PC-9 (cell line): ENCODE measurements at regions not wholly inside any gene's neighbourhood (a gene's known extent, or its start where the extent isn't known, plus 50 kb on each side); places are given as distances from the start of the nearest gene placed in this dataset.
"Not testable (repeated sequence)": the region's sequence is repeated elsewhere in the genome, so short reads cannot be mapped to it uniquely, and the experiment has no call there.

Experiments used
- BruUV-seq: library from RNA; stranded (reverse); fragments of 400-500 nt; replicated peaks from 2 replicates; lab custom pipeline; 2021; lab: Mats Ljungman, UMichigan
- CTCF ChIA-PET: fragments of 300-600 bp; sonication (Branson Sonifier 250); formaldehyde crosslinking; loops from one replicate; lab custom pipeline; 2022; ENCODE audit warnings: antibody characterized with exemption; lab: Charles Lee
- POLR2A ChIA-PET: fragments of 300-600 bp; sonication (Branson Sonifier 250); formaldehyde crosslinking; loops from one replicate; lab custom pipeline; 2022; ENCODE audit warnings: antibody characterized with exemption; ENCODE audit not compliant: unreplicated experiment; lab: Charles Lee
- DNase-seq, 2 experiments: peaks; one replicate each; pipeline versions ENCODE4 v3.0.0 to v3.0.0-alpha.2; 2015 to 2022; ENCODE audit warnings: mixed read lengths in 1 of 2
- H2AFZ ChIP-seq: fragments of 200-600 bp; sonication (generic); 2 replicates; pipeline ENCODE4 v1.8.1; 2017; ENCODE audit warnings: antibody characterized with exemption
- H3F3A ChIP-seq: fragments of 200-600 bp; sonication (generic); 2 replicates; pipeline ENCODE4 v1.8.1; 2017; ENCODE audit warnings: antibody characterized with exemption, mild to moderate bottlenecking, low read depth; ENCODE audit not compliant: insufficient read depth
- H3K27ac ChIP-seq: fragments of 200-600 bp; sonication (generic); 2 replicates; pipeline ENCODE4 v1.6.1; 2016; ENCODE audit warnings: mixed run types
- H3K27me3 ChIP-seq: fragments of 200-600 bp; sonication (generic); 2 replicates; pipeline ENCODE4 v1.6.1; 2016; ENCODE audit warnings: low read depth, mixed run types; ENCODE audit not compliant: insufficient read depth
- H3K36me3 ChIP-seq: fragments of 200-600 bp; sonication (generic); 2 replicates; pipeline ENCODE4 v1.6.1; 2016; ENCODE audit warnings: low read depth, mixed run types
- H3K4me1 ChIP-seq: fragments of 200-600 bp; sonication (generic); replicated peaks from 2 replicates; pipeline ENCODE4 v1.6.1; 2016; ENCODE audit warnings: mixed run types; ENCODE audit not compliant: insufficient read depth
- H3K4me2 ChIP-seq: fragments of 200-600 bp; sonication (generic); 2 replicates; pipeline ENCODE4 v1.6.1; 2017; ENCODE audit warnings: mixed run types
- H3K4me3 ChIP-seq: fragments of 200-600 bp; sonication (generic); 2 replicates; pipeline ENCODE4 v1.6.1; 2016; ENCODE audit warnings: mixed run types
- H3K79me2 ChIP-seq: fragments of 200-600 bp; sonication (generic); 2 replicates; pipeline ENCODE4 v1.6.1; 2017; ENCODE audit warnings: low read depth, mixed run types
- H3K9me2 ChIP-seq: fragments of 200-600 bp; sonication (generic); 2 replicates; pipeline ENCODE4 v1.8.1; 2017; ENCODE audit warnings: mild to moderate bottlenecking; ENCODE audit not compliant: insufficient read depth
- H3K9me3 ChIP-seq: fragments of 200-600 bp; sonication (generic); 2 replicates; pipeline ENCODE4 v1.8.1; 2016; ENCODE audit warnings: low read depth; ENCODE audit not compliant: insufficient read depth
- H4K20me1 ChIP-seq: fragments of 200-600 bp; sonication (generic); 2 replicates; pipeline ENCODE4 v1.8.1; 2017; ENCODE audit not compliant: insufficient read depth
- EZH2 ChIP-seq: fragments of 200-600 bp; sonication (generic); IDR thresholded peaks from 2 replicates; pipeline ENCODE4 v1.8.0; 2017; ENCODE audit warnings: antibody characterized with exemption, low read depth
- intact Hi-C: fragments of 100-400 bp; cut with micrococcal nuclease; formaldehyde crosslinking; loops from one replicate; pipeline ENCODE4 v1.10.0; 2022; ENCODE audit not compliant: unreplicated experiment
- TF ChIP-seq, protein P1 (sequence below): fragments of 200-600 bp; sonication (generic); conservative IDR thresholded peaks from 2 replicates; pipeline ENCODE4 v1.6.1; 2017; ENCODE audit warnings: mixed run types, antibody characterized with exemption, mild to moderate bottlenecking, moderate library complexity

DNA sequence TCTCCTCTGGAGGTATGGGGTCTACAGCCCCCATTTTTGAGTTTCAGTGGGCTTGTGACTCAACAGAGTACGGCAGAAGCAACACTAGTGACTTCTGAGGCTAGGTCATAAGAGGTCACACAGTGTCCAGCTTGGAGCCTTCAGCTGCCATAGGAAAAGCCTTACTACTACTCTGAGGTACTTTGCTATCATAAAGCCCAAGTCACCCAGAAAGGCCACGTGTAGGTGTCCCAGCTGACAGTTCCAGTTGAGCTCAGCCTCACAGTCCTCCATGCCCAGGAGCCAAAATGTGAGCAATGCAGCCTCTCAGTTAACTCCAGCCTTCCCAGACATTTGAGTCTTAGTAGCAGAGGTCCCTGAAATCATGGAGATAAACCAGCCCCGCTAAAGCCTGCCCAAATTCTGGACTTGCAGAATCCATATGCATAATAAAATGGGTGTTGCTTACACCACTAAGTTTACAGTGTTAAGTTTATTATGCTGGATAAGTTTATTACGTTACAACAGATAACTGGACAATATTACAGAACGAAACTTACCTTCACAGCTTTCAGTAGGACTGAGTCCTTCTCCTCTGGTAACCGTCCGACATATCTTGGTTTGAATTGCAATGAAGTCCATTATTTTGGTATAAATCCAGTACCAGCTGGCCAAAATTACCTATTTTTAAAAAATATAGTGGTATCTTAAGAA, 181.1 kb downstream of the AVL9 start:
- H4K20me1 ChIP-seq: no peaks in the 10 kb centered on the region
- H3K4me2 ChIP-seq: no peak overlapping the region
- no peak overlapping the region for H3K4me3 ChIP-seq
- H2AFZ ChIP-seq: no peak overlapping the region
- no peak overlapping the region for H3K27ac ChIP-seq
- peaks cover 20% of the 10 kb centered on the region for H3F3A ChIP-seq
- intact Hi-C loops: no loop called here
- H3K27me3 ChIP-seq: no peaks in the 10 kb centered on the region
- ChIA-PET POLR2A (no interaction called here), CTCF (no interaction called here)
- H3K4me1 ChIP-seq: peaks cover 47% of the 10 kb centered on the region
- H3K9me3 ChIP-seq: no peaks in the 10 kb centered on the region
- DNase-seq: no peak
- no TSS peak for BruUV-seq
- H3K9me2 ChIP-seq: no peaks in the 10 kb centered on the region
- 0 out of 2 replicates have a peak, but pooled peaks cover 3% of the 10 kb centered on the region for H3K36me3 ChIP-seq
- TF ChIP-seq, protein P1, sequence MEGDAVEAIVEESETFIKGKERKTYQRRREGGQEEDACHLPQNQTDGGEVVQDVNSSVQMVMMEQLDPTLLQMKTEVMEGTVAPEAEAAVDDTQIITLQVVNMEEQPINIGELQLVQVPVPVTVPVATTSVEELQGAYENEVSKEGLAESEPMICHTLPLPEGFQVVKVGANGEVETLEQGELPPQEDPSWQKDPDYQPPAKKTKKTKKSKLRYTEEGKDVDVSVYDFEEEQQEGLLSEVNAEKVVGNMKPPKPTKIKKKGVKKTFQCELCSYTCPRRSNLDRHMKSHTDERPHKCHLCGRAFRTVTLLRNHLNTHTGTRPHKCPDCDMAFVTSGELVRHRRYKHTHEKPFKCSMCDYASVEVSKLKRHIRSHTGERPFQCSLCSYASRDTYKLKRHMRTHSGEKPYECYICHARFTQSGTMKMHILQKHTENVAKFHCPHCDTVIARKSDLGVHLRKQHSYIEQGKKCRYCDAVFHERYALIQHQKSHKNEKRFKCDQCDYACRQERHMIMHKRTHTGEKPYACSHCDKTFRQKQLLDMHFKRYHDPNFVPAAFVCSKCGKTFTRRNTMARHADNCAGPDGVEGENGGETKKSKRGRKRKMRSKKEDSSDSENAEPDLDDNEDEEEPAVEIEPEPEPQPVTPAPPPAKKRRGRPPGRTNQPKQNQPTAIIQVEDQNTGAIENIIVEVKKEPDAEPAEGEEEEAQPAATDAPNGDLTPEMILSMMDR: no peak
- H3K79me2 ChIP-seq: no peaks in the 10 kb centered on the region

DNA sequence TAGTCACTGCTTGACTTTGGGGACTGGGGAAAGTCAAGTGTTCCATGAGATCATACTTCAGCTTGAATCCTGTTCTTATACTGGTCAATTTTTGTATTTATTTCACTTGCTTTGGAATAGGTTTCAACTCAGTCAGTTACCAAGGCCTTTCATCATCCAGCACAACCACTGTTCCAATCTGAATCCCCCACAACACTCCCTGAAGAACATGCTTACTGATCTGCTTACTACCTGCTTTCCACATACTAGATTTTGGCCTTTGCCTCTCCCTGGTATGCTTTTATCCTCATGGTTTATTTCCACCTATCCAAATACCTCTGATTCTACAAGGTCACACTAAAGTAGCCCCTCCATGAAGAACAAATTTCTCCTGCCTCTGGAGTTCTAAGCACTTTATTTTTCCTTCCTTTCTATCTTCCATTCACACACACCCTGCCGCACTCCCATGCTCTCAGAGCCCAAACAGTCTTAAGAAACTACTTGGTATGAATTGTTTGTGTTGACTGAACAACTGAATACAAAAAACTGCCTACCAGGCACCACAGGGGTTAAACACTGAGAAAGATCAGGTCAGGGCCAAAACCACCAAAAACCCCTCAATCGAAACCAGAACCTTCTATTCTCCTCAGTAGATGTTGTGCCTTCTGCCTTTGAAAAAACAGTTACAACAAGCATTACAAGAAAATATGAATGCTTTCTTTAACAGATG, 178.1 kb downstream of the AVL9 start:
- no TSS peak for BruUV-seq
- POLR2A ChIA-PET: no interaction called here
- no peak for DNase-seq
- intact Hi-C loops: no loop called here
- Histone ChIP-seq H3K27me3 (no peaks in the 10 kb centered on the region), H3K36me3 (0 out of 2 replicates have a peak, but pooled peaks cover 3% of the 10 kb centered on the region), H3K9me3 (no peaks in the 10 kb centered on the region), H3K27ac (no peak overlapping the region), H3K9me2 (no peaks in the 10 kb centered on the region), H4K20me1 (no peaks in the 10 kb centered on the region), H2AFZ (no peak overlapping the region), H3K4me3 (no peak overlapping the region), H3K4me1 (peaks cover 47% of the 10 kb centered on the region), H3K79me2 (no peaks in the 10 kb centered on the region), H3K4me2 (no peak overlapping the region), H3F3A (peaks cover 25% of the 10 kb centered on the region)
- CTCF ChIA-PET: no interaction called here
- TF ChIP-seq EZH2: no peak
- TF ChIP-seq, protein P1: no peak

DNA sequence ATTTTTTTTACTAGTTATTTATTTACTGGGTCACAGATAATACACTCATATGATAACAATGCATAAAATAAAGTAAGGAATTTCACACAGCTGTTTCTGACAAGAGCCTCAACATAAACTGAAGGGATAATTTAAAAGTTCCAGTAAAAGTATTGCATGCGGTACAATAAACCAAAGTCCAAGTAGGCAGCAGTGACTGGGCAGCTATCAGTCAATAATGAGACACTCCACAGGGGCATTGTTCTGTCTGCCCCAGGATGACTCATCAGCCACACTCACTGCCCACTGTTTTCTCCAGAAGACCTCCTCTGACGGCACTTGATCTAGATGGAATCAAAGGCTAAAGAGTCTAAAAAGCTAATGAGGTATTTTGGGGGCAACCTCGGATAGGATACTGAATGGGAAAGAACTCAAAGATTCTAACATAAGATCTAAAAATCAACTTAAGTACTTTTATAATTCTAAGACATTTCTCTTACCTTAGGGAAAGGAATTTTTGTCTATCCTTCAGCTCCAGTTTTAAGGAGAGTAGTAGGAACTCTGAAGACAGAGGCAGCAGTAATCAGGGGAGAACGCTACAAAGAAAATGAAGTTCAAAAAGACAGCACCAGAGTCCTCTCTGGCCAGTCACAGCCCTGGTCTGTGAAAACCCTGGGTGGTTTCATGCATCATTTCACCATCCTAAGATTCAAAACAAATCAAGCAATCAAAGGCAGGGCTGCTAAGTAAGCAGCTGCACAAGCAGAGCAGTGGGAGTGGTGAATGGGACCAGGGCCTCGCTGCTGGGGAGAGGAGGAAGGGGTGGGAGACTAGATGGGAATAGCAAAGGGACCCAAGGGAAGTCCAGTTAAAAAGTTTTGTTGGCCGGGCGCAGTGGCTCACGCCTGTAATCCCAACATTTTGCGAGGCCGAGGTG, 175.1 kb downstream of the AVL9 start:
- POLR2A ChIA-PET: interaction anchor here (0.7 to 0.8 kb wide), 2 partner anchors 9 to 90 kb away, joined by 6 to 14 read pairs; no protein-coding TSS in a partner anchor
- intact Hi-C loops: no loop called here
- H3K27ac ChIP-seq: peak overlapping the region; percentile 97

DNA sequence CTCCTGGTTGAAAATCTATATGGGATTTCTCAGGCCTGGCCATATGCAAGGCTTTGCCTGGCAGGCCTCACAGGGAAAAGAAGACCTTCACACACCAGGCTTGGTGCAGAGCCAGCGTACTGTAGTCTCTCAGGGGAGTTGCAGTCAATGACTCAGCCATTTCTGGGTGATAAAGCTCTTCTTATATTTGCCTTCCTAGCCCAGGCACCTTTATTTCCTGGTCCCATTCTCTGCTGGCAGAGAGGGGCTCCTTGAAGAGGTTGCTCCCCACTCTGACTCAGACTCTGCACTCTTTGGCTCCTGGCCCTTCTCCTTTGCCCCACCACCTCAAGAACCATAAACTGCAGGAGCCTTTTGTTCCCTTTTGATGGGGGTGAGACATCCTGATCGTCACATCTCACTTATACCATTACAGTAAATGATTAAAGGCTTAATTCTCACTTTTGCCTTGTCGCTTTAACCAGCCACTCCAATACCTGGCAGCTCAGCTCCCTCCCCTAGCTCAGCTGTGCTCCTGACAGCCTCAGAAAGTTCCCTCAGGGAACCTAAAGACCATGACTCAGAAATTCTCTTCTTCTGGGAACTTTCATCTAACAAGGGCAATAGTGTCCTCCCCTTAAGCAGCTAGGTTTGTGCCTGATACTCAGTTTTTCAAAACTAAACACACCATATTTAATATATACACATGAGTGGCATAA, 174.0 kb downstream of the AVL9 start:
- H3K79me2 ChIP-seq, H4K20me1 ChIP-seq, H3K9me3 ChIP-seq, H3K27me3 ChIP-seq, H3K9me2 ChIP-seq, H3K36me3 ChIP-seq, CTCF ChIA-PET: not testable (repeated sequence)
- intact Hi-C loops: loop anchor here (5.0 kb wide), 1 partner anchor 58 kb away; no protein-coding TSS in a partner anchor
- Histone ChIP-seq H3K4me2 (peak overlapping the region; percentile 71), H3K4me1 (peaks cover 56% of the 10 kb centered on the region), H3F3A (peaks cover 37% of the 10 kb centered on the region), H3K27ac (peak overlapping the region; percentile 97), H3K4me3 (peak overlapping the region; percentile 36; the same call in 1 of the 2 replicates), H2AFZ (peak overlapping the region; percentile 65; the same call in 1 of the 2 replicates)
- TSS peak; percentile 95 for BruUV-seq
- peak; percentile 80 to 97 for DNase-seq
- POLR2A ChIA-PET: interaction anchor here (0.6 to 0.8 kb wide), 3 partner anchors 89 to 288 kb away, joined by 3 to 14 read pairs (median 5); partner anchors contain the start of gene FKBP9

More for the DNA sequence above, 175.1 kb downstream of the AVL9 start:
- Histone ChIP-seq H3K4me1 (peaks cover 56% of the 10 kb centered on the region), H3K9me2 (no peaks in the 10 kb centered on the region), H3K9me3 (peaks cover 4% of the 10 kb centered on the region; the same call in 1 of the 2 replicates), H3K79me2 (no peaks in the 10 kb centered on the region; the same call in 1 of the 2 replicates), H3K4me2 (peak overlapping the region; percentile 71), H3K27me3 (no peaks in the 10 kb centered on the region), H3F3A (peaks cover 37% of the 10 kb centered on the region), H2AFZ (peak overlapping the region; percentile 35), H4K20me1 (no peaks in the 10 kb centered on the region), H3K4me3 (peak overlapping the region; percentile 36; the same call in 1 of the 2 replicates), H3K36me3 (no peaks in the 10 kb centered on the region; the same call in 1 of the 2 replicates)
- CTCF ChIA-PET: no interaction called here
- TF ChIP-seq, protein P1: no peak
- TF ChIP-seq EZH2: no peak
- BruUV-seq: no TSS peak
- peak; percentile 70 to 87 for DNase-seq
